ENCODE measurements at regions not wholly inside any gene's neighbourhood (a gene's known extent, or its start where the extent isn't known, plus 50 kb on each side); places are given as distances from the start of the nearest gene placed in this dataset.

- TF ChIP-seq CTCF (conservative IDR thresholded peaks at IDR 0.05; ENCODE audit: low read length) (no peak), EZH2phosphoT487 (IDR thresholded peaks at IDR 0.05; ENCODE audit: borderline replicate concordance, low read depth, low read length) (no peak)
Observed at GRCh38 chr3:110389005-110389404, 682.6 kb upstream of the NECTIN3 start.
